ENCODE measurements at regions not wholly inside any gene's neighbourhood (a gene's known extent, or its start where the extent isn't known, plus 50 kb on each side); places are given as distances from the start of the nearest gene placed in this dataset.

- no peaks in the 10 kb centered on the region for H3K4me1 ChIP-seq (replicated peaks)
- H3K27ac ChIP-seq: no peak overlapping the region
- no peaks in the 10 kb centered on the region for H3K36me3 ChIP-seq
- H3K27me3 ChIP-seq (replicated peaks; ENCODE audit: insufficient read depth): peaks cover 6% of the 10 kb centered on the region
- TF ChIP-seq POLR2A (IDR thresholded peaks at IDR 0.05) (no peak), POLR2AphosphoS5 (IDR thresholded peaks at IDR 0.05) (no peak), CTCF (IDR thresholded peaks at IDR 0.05) (no peak)
- 0% methylated on average over 1 of the region's 1 CpG for WGBS
- H3K4me3 ChIP-seq: no peak overlapping the region
- no peak for DNase-seq (ENCODE audit: low spot score)
- no peaks in the 10 kb centered on the region for H3K9me3 ChIP-seq
- intact Hi-C loops (cut with DNase I): no loop called here
These were observed 251.0 kb upstream of the CSF3R start for GRCh38 chr1:36733748-36734147.

GRCh38 chr1:36732015-36732356 is 249.3 kb upstream of the CSF3R start:
- Histone ChIP-seq H3K9me3 (no peaks in the 10 kb centered on the region), H3K4me1 (replicated peaks) (no peaks in the 10 kb centered on the region), H3K4me3 (no peak overlapping the region), H3K27ac (no peak overlapping the region), H3K27me3 (replicated peaks; ENCODE audit: insufficient read depth) (peaks cover 6% of the 10 kb centered on the region), H3K36me3 (no peaks in the 10 kb centered on the region)
- no peak for DNase-seq (ENCODE audit: low spot score)
- 90% methylated on average over 5 of the region's 5 CpGs for WGBS
- intact Hi-C loops (cut with DNase I): no loop called here
- TF ChIP-seq POLR2A (IDR thresholded peaks at IDR 0.05) (no peak), CTCF (IDR thresholded peaks at IDR 0.05) (no peak), POLR2AphosphoS5 (IDR thresholded peaks at IDR 0.05) (no peak)

GRCh38 chr1:36731226-36732014 is 248.7 kb upstream of the CSF3R start:
- H3K27ac ChIP-seq: no peak overlapping the region
- peaks cover 5% of the 10 kb centered on the region for H3K27me3 ChIP-seq (replicated peaks; ENCODE audit: insufficient read depth)
- no peaks in the 10 kb centered on the region for H3K4me1 ChIP-seq (replicated peaks)
- H3K4me3 ChIP-seq: no peak overlapping the region
- no peak for DNase-seq (ENCODE audit: low spot score)
- H3K9me3 ChIP-seq: no peaks in the 10 kb centered on the region
- intact Hi-C loops (cut with DNase I): no loop called here
- WGBS: 55% methylated on average over 11 of the region's 11 CpGs
- no peaks in the 10 kb centered on the region for H3K36me3 ChIP-seq
- TF ChIP-seq CTCF (IDR thresholded peaks at IDR 0.05) (no peak), POLR2AphosphoS5 (IDR thresholded peaks at IDR 0.05) (no peak), POLR2A (IDR thresholded peaks at IDR 0.05) (no peak)

- Histone ChIP-seq H3K27me3 (replicated peaks; ENCODE audit: insufficient read depth) (no peaks in the 10 kb centered on the region), H3K36me3 (no peaks in the 10 kb centered on the region), H3K9me3 (no peaks in the 10 kb centered on the region), H3K27ac (no peak overlapping the region), H3K4me3 (no peak overlapping the region), H3K4me1 (replicated peaks) (no peaks in the 10 kb centered on the region)
- intact Hi-C loops (cut with DNase I): no loop called here
- TF ChIP-seq POLR2A (IDR thresholded peaks at IDR 0.05) (no peak), POLR2AphosphoS5 (IDR thresholded peaks at IDR 0.05) (no peak), CTCF (IDR thresholded peaks at IDR 0.05) (no peak)
- DNase-seq (ENCODE audit: low spot score): no peak
- WGBS: 66% methylated on average over 2 of the region's 2 CpGs
These were observed 247.9 kb upstream of the CSF3R start for GRCh38 chr1:36730599-36730998.

All from prostate gland (tissue), 2 donors.